GM23338 (cell line): ENCODE measurements at regions not wholly inside any gene's neighbourhood (a gene's known extent, or its start where the extent isn't known, plus 50 kb on each side); places are given as distances from the start of the nearest gene placed in this dataset.

Source experiments
- CREB1 ChIP-seq: fragments of 250-450 bp; sonication (Bioruptor Pico); IDR thresholded peaks from 2 replicates; pipeline ENCODE4 v1.5.0; 2020; ENCODE audit warnings: low read depth, mild to moderate bottlenecking, moderate library complexity
- CTCF ChIP-seq, 2 experiments: fragments of 200-600 bp in 1 of 2; sonication (generic) in 1 of 2; conservative IDR thresholded peaks; 2 replicates each; pipeline versions ENCODE4 v1.5.1 to v1.6.1; 2016 to 2017; ENCODE audit warnings: antibody characterized with exemption in 2 of 2, low read depth in 2 of 2, mild to moderate bottlenecking in 2 of 2, moderate library complexity in 1 of 2
- ETS1 ChIP-seq: IDR thresholded peaks from 2 replicates; pipeline ENCODE4 v1.6.1; 2016; ENCODE audit warnings: antibody characterized with exemption
- EZH2 ChIP-seq: fragments of 200-600 bp; sonication (generic); IDR thresholded peaks from one replicate; pipeline ENCODE4 v1.8.0; 2017; ENCODE audit warnings: antibody characterized with exemption, mild to moderate bottlenecking, low read depth; ENCODE audit not compliant: unreplicated experiment
- EZH2phosphoT487 ChIP-seq: fragments of 200-600 bp; sonication (generic); IDR thresholded peaks from one replicate; pipeline ENCODE4 v1.8.1; 2018; ENCODE audit warnings: antibody characterized with exemption; ENCODE audit not compliant: unreplicated experiment
- JUNB ChIP-seq: IDR thresholded peaks from one replicate; pipeline ENCODE4 v1.6.1; 2016; ENCODE audit warnings: antibody characterized with exemption; ENCODE audit not compliant: unreplicated experiment
- NANOG ChIP-seq: IDR thresholded peaks from 2 replicates; pipeline ENCODE4 v1.6.1; 2016; ENCODE audit warnings: antibody characterized with exemption, borderline replicate concordance
- POLR2AphosphoS5 ChIP-seq: IDR thresholded peaks from 2 replicates; pipeline ENCODE4 v1.6.1; 2016; ENCODE audit warnings: antibody characterized with exemption, low read depth
- REST ChIP-seq: IDR thresholded peaks from one replicate; pipeline ENCODE4 v1.6.1; 2018; ENCODE audit warnings: antibody characterized with exemption; ENCODE audit not compliant: unreplicated experiment
- STAT1 ChIP-seq: IDR thresholded peaks from one replicate; pipeline ENCODE4 v1.6.1; 2016; ENCODE audit warnings: antibody characterized with exemption; ENCODE audit not compliant: unreplicated experiment
- ZNF114 ChIP-seq: fragments of 250-450 bp; sonication (Bioruptor Pico); IDR thresholded peaks from 2 replicates; pipeline ENCODE4 v1.5.0; 2020; ENCODE audit warnings: mild to moderate bottlenecking, moderate library complexity

- TF ChIP-seq CTCF (conservative IDR thresholded peaks at IDR 0.05; ENCODE audit: low read depth in 2 of 2) (no peak), EZH2 (no peak), REST (no peak), POLR2AphosphoS5 (no peak), EZH2phosphoT487 (no peak), CREB1 (no peak), JUNB (no peak), ETS1 (no peak), STAT1 (no peak), NANOG (no peak), ZNF114 (CRISPR knock-in tag) (no peak)
Measured at GRCh38 chr6:21359926-21360325, 233.6 kb upstream of the SOX4 start.
